ENCODE measurements at regions not wholly inside any gene's neighbourhood (a gene's known extent, or its start where the extent isn't known, plus 50 kb on each side); places are given as distances from the start of the nearest gene placed in this dataset.

GRCh38 chr6:14309951-14310445 lies 192.4 kb downstream of the CD83 start:
- H3K4me1 ChIP-seq (ENCODE audit: control insufficient read depth, extremely low read depth, insufficient read depth, low read length), result no peaks in the 10 kb centered on the region
- H3K27me3 ChIP-seq (ENCODE audit: control insufficient read depth, insufficient read depth, low read length), result no peaks in the 10 kb centered on the region
- no peaks in the 10 kb centered on the region for H3K9me3 ChIP-seq (ENCODE audit: control insufficient read depth, insufficient read depth, low read depth, low read length)
- no peak overlapping the region for H3K9ac ChIP-seq (ENCODE audit: insufficient read depth, low read length)
- no peak overlapping the region for H3K4me3 ChIP-seq (replicated peaks in 1 of 4; ENCODE audit: control extremely low read depth in 1 of 4, insufficient read depth in 1 of 4, low read depth in 3 of 4, low read length in 4 of 4)
- no peak overlapping the region for H3K27ac ChIP-seq (ENCODE audit: insufficient read depth, low read length)
- H3K79me2 ChIP-seq (ENCODE audit: control insufficient read depth, insufficient read depth, low read length), result no peaks in the 10 kb centered on the region
- H4K20me1 ChIP-seq (ENCODE audit: control insufficient read depth, extremely low read depth, insufficient read depth, low read length), result no peaks in the 10 kb centered on the region
- H2AFZ ChIP-seq (ENCODE audit: low read length), result no peak overlapping the region
- no peak overlapping the region for H3K4me2 ChIP-seq (ENCODE audit: extremely low read depth, insufficient read depth, low read length)
- H3K36me3 ChIP-seq (ENCODE audit: control insufficient read depth, insufficient read depth, low read length), result no peaks in the 10 kb centered on the region
- DNase-seq (ENCODE audit: low read depth in 2 of 2), result no peak
- TF ChIP-seq, protein P1, sequence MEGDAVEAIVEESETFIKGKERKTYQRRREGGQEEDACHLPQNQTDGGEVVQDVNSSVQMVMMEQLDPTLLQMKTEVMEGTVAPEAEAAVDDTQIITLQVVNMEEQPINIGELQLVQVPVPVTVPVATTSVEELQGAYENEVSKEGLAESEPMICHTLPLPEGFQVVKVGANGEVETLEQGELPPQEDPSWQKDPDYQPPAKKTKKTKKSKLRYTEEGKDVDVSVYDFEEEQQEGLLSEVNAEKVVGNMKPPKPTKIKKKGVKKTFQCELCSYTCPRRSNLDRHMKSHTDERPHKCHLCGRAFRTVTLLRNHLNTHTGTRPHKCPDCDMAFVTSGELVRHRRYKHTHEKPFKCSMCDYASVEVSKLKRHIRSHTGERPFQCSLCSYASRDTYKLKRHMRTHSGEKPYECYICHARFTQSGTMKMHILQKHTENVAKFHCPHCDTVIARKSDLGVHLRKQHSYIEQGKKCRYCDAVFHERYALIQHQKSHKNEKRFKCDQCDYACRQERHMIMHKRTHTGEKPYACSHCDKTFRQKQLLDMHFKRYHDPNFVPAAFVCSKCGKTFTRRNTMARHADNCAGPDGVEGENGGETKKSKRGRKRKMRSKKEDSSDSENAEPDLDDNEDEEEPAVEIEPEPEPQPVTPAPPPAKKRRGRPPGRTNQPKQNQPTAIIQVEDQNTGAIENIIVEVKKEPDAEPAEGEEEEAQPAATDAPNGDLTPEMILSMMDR (conservative IDR thresholded peaks at IDR 0.05 in 1 of 2, IDR thresholded peaks at IDR 0.05 in 1 of 2; ENCODE audit: low read depth in 1 of 2, low read length in 2 of 2), result no peak
- no peak for TF ChIP-seq EZH2 (IDR thresholded peaks at IDR 0.05; ENCODE audit: low read length, missing control alignments)

- Histone ChIP-seq H4K20me1 (ENCODE audit: control insufficient read depth, extremely low read depth, insufficient read depth, low read length) (no peaks in the 10 kb centered on the region), H3K4me1 (ENCODE audit: control insufficient read depth, extremely low read depth, insufficient read depth, low read length) (no peaks in the 10 kb centered on the region), H2AFZ (ENCODE audit: low read length) (no peak overlapping the region), H3K27ac (ENCODE audit: insufficient read depth, low read length) (no peak overlapping the region), H3K9me3 (ENCODE audit: control insufficient read depth, insufficient read depth, low read depth, low read length) (no peaks in the 10 kb centered on the region), H3K27me3 (ENCODE audit: control insufficient read depth, insufficient read depth, low read length) (no peaks in the 10 kb centered on the region), H3K4me3 (replicated peaks in 1 of 4; ENCODE audit: control extremely low read depth in 1 of 4, insufficient read depth in 1 of 4, low read depth in 3 of 4, low read length in 4 of 4) (no peak overlapping the region), H3K79me2 (ENCODE audit: control insufficient read depth, insufficient read depth, low read length) (no peaks in the 10 kb centered on the region), H3K9ac (ENCODE audit: insufficient read depth, low read length) (no peak overlapping the region), H3K4me2 (ENCODE audit: extremely low read depth, insufficient read depth, low read length) (no peak overlapping the region), H3K36me3 (ENCODE audit: control insufficient read depth, insufficient read depth, low read length) (no peaks in the 10 kb centered on the region)
- peak in 1 of 2 donors; percentile 21 for DNase-seq (ENCODE audit: low read depth in 2 of 2)
- TF ChIP-seq, protein P1 (conservative IDR thresholded peaks at IDR 0.05 in 1 of 2, IDR thresholded peaks at IDR 0.05 in 1 of 2; ENCODE audit: low read depth in 1 of 2, low read length in 2 of 2), result no peak
- no peak for TF ChIP-seq EZH2 (IDR thresholded peaks at IDR 0.05; ENCODE audit: low read length, missing control alignments)
Observed at GRCh38 chr6:14310960-14311359, 193.4 kb downstream of the CD83 start.

DNA sequence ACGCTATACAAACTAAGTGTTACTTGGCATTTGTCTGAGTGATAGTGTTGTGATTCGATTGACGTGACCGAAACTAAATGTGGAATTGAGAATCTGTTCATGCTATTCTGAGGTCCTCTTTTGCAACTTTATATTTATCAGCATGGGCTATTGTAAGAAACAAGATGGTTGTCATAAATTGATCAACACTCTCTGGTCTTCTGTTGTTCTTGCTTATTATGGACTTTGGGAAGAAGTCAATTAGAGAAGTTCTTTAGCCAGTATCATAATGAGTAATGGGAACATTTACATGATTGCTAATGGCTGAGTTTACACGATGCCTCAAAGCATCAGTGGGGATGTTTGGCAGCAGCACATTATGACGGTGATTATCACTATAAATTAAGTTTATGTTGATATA lies 195.0 kb downstream of the CD83 start:
- H3K4me3 ChIP-seq (replicated peaks in 1 of 4; ENCODE audit: control extremely low read depth in 1 of 4, insufficient read depth in 1 of 4, low read depth in 3 of 4, low read length in 4 of 4), result no peak overlapping the region
- DNase-seq (ENCODE audit: low read depth in 2 of 2), result no peak
- TF ChIP-seq, protein P1 (conservative IDR thresholded peaks at IDR 0.05 in 1 of 2, IDR thresholded peaks at IDR 0.05 in 1 of 2; ENCODE audit: low read depth in 1 of 2, low read length in 2 of 2), result no peak
- no peak for TF ChIP-seq EZH2 (IDR thresholded peaks at IDR 0.05; ENCODE audit: low read length, missing control alignments)
- H3K27ac ChIP-seq (ENCODE audit: insufficient read depth, low read length), result no peak overlapping the region
- no peaks in the 10 kb centered on the region for H4K20me1 ChIP-seq (ENCODE audit: control insufficient read depth, extremely low read depth, insufficient read depth, low read length)
- H3K79me2 ChIP-seq (ENCODE audit: control insufficient read depth, insufficient read depth, low read length), result no peaks in the 10 kb centered on the region
- H3K27me3 ChIP-seq (ENCODE audit: control insufficient read depth, insufficient read depth, low read length), result no peaks in the 10 kb centered on the region
- H3K4me1 ChIP-seq (ENCODE audit: control insufficient read depth, extremely low read depth, insufficient read depth, low read length), result no peaks in the 10 kb centered on the region
- H3K36me3 ChIP-seq (ENCODE audit: control insufficient read depth, insufficient read depth, low read length), result no peaks in the 10 kb centered on the region
- H2AFZ ChIP-seq (ENCODE audit: low read length), result no peak overlapping the region
- no peak overlapping the region for H3K9ac ChIP-seq (ENCODE audit: insufficient read depth, low read length)
- H3K4me2 ChIP-seq (ENCODE audit: extremely low read depth, insufficient read depth, low read length), result no peak overlapping the region
- no peaks in the 10 kb centered on the region for H3K9me3 ChIP-seq (ENCODE audit: control insufficient read depth, insufficient read depth, low read depth, low read length)
